Brain microvascular endothelial cell (primary cell): ENCODE measurements at regions not wholly inside any gene's neighbourhood (a gene's known extent, or its start where the extent isn't known, plus 50 kb on each side); places are given as distances from the start of the nearest gene placed in this dataset.

Experiments
- DNase-seq: peaks from one replicate; pipeline ENCODE4 v3.0.0-alpha.2; 2020
- H3K27ac ChIP-seq: fragments of 250-450 bp; sonication (Bioruptor Pico); 2 replicates; pipeline ENCODE4 v1.5.1; 2020; ENCODE audit warnings: mild to moderate bottlenecking, moderate library complexity
- H3K27me3 ChIP-seq: fragments of 250-450 bp; sonication (Bioruptor Pico); replicated peaks from 2 replicates; pipeline ENCODE4 v1.5.1; 2020; ENCODE audit warnings: mild to moderate bottlenecking
- H3K36me3 ChIP-seq: fragments of 250-450 bp; sonication (Bioruptor Pico); replicated peaks from 2 replicates; pipeline ENCODE4 v1.5.1; 2020; ENCODE audit warnings: mild to moderate bottlenecking
- H3K4me3 ChIP-seq: 2 replicates; pipeline ENCODE4 v1.5.1; 2011; ENCODE audit warnings: low read depth, mild to moderate bottlenecking, control low read depth, low read length, moderate library complexity
- CTCF ChIP-seq: IDR thresholded peaks from 2 replicates; pipeline ENCODE4 v1.5.1; 2011; ENCODE audit warnings: low read depth, mild to moderate bottlenecking, moderate library complexity, low read length, control low read depth, inconsistent platforms; ENCODE audit errors: missing control alignments
- in situ Hi-C: cut with HindIII; loops from 2 replicates; pipeline ENCODE4 v1.10.0; 2017; ENCODE audit warnings: low sequenced_read_pairs, low pct_ligation_motif_present

- Histone ChIP-seq H3K36me3 (no peaks in the 10 kb centered on the region), H3K27ac (no peak overlapping the region), H3K4me3 (no peak overlapping the region), H3K27me3 (no peaks in the 10 kb centered on the region)
- in situ Hi-C loops: no loop called here
- TF ChIP-seq CTCF: no peak
- DNase-seq: no peak
These were observed 86.1 kb upstream of the BZW1 start for GRCh38 chr2:200725596-200725995.

- Histone ChIP-seq H3K27me3 (no peaks in the 10 kb centered on the region), H3K36me3 (no peaks in the 10 kb centered on the region), H3K27ac (no peak overlapping the region), H3K4me3 (no peak overlapping the region)
- DNase-seq: no peak
- TF ChIP-seq CTCF: no peak
- in situ Hi-C loops: no loop called here
These were observed 83.1 kb upstream of the BZW1 start for GRCh38 chr2:200728630-200729029.

- in situ Hi-C loops: no loop called here
- H3K27me3 ChIP-seq: no peaks in the 10 kb centered on the region
These were observed 81.4 kb upstream of the BZW1 start for GRCh38 chr2:200730302-200730701.

GRCh38 chr2:200730960-200731359 is 80.8 kb upstream of the BZW1 start:
- Histone ChIP-seq H3K27me3 (no peaks in the 10 kb centered on the region), H3K4me3 (no peak overlapping the region), H3K36me3 (no peaks in the 10 kb centered on the region), H3K27ac (no peak overlapping the region)
- no peak for TF ChIP-seq CTCF
- in situ Hi-C loops: no loop called here
- no peak for DNase-seq

More at GRCh38 chr2:200730302-200730701, 81.4 kb upstream of the BZW1 start:
- TF ChIP-seq CTCF: no peak
- no peak for DNase-seq
- no peak overlapping the region for H3K27ac ChIP-seq
- H3K36me3 ChIP-seq: no peaks in the 10 kb centered on the region
- H3K4me3 ChIP-seq: no peak overlapping the region

- H3K4me3 ChIP-seq: no peak overlapping the region
- no peaks in the 10 kb centered on the region for H3K36me3 ChIP-seq
- no peak for TF ChIP-seq CTCF
- in situ Hi-C loops: no loop called here
- H3K27ac ChIP-seq: no peak overlapping the region
- no peak for DNase-seq
- no peaks in the 10 kb centered on the region for H3K27me3 ChIP-seq
These were observed 78.8 kb upstream of the BZW1 start for GRCh38 chr2:200732866-200733265.

GRCh38 chr2:200733713-200734198 is 78.0 kb upstream of the BZW1 start:
- no peak for DNase-seq
- Histone ChIP-seq H3K27me3 (no peaks in the 10 kb centered on the region), H3K36me3 (no peaks in the 10 kb centered on the region), H3K4me3 (no peak overlapping the region), H3K27ac (no peak overlapping the region)
- in situ Hi-C loops: no loop called here
- TF ChIP-seq CTCF: no peak
